Neural cell (in vitro differentiated cells): ENCODE measurements at regions not wholly inside any gene's neighbourhood (a gene's known extent, or its start where the extent isn't known, plus 50 kb on each side); places are given as distances from the start of the nearest gene placed in this dataset.

Source experiments
- EP300 ChIP-seq: fragments of 450-650 bp; conservative IDR thresholded peaks from 2 replicates; pipeline ENCODE4 v1.6.1; 2014; ENCODE audit warnings: antibody characterized with exemption, mild to moderate bottlenecking, moderate library complexity; ENCODE audit not compliant: poor library complexity, severe bottlenecking
- RAD21 ChIP-seq: fragments of 450-650 bp; conservative IDR thresholded peaks from 2 replicates; pipeline ENCODE4 v1.6.1; 2014; ENCODE audit warnings: antibody characterized with exemption, mild to moderate bottlenecking, moderate library complexity
- SMC3 ChIP-seq: fragments of 450-650 bp; conservative IDR thresholded peaks from 2 replicates; pipeline ENCODE4 v1.6.1; 2014; ENCODE audit warnings: antibody characterized with exemption, mild to moderate bottlenecking, moderate library complexity; ENCODE audit not compliant: poor library complexity
- TAF1 ChIP-seq: IDR thresholded peaks from 2 replicates; pipeline ENCODE4 v1.6.1; 2012; ENCODE audit warnings: low read depth
- TF ChIP-seq, protein P1 (sequence below): fragments of 450-650 bp; IDR thresholded peaks from 2 replicates; pipeline ENCODE4 v1.5.1; 2014; ENCODE audit warnings: antibody characterized with exemption, mild to moderate bottlenecking, moderate library complexity; ENCODE audit not compliant: poor library complexity, severe bottlenecking

DNA sequence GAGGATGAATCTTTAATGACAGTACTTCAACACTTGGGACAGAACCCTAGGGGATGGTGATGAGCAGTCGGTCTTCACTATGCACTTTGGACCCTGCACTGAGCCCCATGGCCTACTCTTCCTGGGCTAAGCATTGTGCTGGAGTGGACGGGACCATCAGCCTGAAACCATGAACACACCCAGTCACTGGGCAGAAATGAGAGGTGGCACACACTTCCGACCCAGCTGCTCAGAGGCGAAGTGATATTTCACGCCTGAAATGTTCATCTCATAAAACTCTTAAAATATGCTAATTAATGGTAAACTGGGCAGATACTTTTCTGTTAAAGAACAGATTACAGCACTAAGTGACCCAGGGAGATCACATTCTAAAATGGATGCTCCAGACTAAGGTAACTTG is 150.3 kb upstream of the NDUFV2 start:
- TF ChIP-seq, protein P1, sequence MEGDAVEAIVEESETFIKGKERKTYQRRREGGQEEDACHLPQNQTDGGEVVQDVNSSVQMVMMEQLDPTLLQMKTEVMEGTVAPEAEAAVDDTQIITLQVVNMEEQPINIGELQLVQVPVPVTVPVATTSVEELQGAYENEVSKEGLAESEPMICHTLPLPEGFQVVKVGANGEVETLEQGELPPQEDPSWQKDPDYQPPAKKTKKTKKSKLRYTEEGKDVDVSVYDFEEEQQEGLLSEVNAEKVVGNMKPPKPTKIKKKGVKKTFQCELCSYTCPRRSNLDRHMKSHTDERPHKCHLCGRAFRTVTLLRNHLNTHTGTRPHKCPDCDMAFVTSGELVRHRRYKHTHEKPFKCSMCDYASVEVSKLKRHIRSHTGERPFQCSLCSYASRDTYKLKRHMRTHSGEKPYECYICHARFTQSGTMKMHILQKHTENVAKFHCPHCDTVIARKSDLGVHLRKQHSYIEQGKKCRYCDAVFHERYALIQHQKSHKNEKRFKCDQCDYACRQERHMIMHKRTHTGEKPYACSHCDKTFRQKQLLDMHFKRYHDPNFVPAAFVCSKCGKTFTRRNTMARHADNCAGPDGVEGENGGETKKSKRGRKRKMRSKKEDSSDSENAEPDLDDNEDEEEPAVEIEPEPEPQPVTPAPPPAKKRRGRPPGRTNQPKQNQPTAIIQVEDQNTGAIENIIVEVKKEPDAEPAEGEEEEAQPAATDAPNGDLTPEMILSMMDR, result no peak
- TF ChIP-seq EP300 (no peak), TAF1 (no peak), SMC3 (no peak), RAD21 (no peak)
